ENCODE measurements at regions not wholly inside any gene's neighbourhood (a gene's known extent, or its start where the extent isn't known, plus 50 kb on each side); places are given as distances from the start of the nearest gene placed in this dataset.

GRCh38 chr15:95958382-95958781 is 372.1 kb upstream of the NR2F2 start:
- no peak overlapping the region for H3K4me3 ChIP-seq (ENCODE audit: low read depth, low read length)
- TF ChIP-seq CTCF (IDR thresholded peaks at IDR 0.05; ENCODE audit: borderline replicate concordance, insufficient read depth, low read depth, low read length): no peak

GRCh38 chr15:95968856-95969255 is 361.6 kb upstream of the NR2F2 start:
- H3K4me3 ChIP-seq (ENCODE audit: low read depth, low read length): no peak overlapping the region
- TF ChIP-seq CTCF (IDR thresholded peaks at IDR 0.05; ENCODE audit: borderline replicate concordance, insufficient read depth, low read depth, low read length): no peak

- no peak for TF ChIP-seq CTCF (IDR thresholded peaks at IDR 0.05; ENCODE audit: borderline replicate concordance, insufficient read depth, low read depth, low read length)
- no peak overlapping the region for H3K4me3 ChIP-seq (ENCODE audit: low read depth, low read length)
Observed at GRCh38 chr15:95970326-95970725, 360.2 kb upstream of the NR2F2 start.

- no peak for TF ChIP-seq CTCF (IDR thresholded peaks at IDR 0.05; ENCODE audit: borderline replicate concordance, insufficient read depth, low read depth, low read length)
- no peak overlapping the region for H3K4me3 ChIP-seq (ENCODE audit: low read depth, low read length)
Observed at GRCh38 chr15:95972041-95972553, 358.4 kb upstream of the NR2F2 start.

- H3K4me3 ChIP-seq (ENCODE audit: low read depth, low read length): no peak overlapping the region
- no peak for TF ChIP-seq CTCF (IDR thresholded peaks at IDR 0.05; ENCODE audit: borderline replicate concordance, insufficient read depth, low read depth, low read length)
Observed at GRCh38 chr15:95972812-95973211, 357.7 kb upstream of the NR2F2 start.

GRCh38 chr15:95973566-95974256 is 356.8 kb upstream of the NR2F2 start:
- no peak overlapping the region for H3K4me3 ChIP-seq (ENCODE audit: low read depth, low read length)
- no peak for TF ChIP-seq CTCF (IDR thresholded peaks at IDR 0.05; ENCODE audit: borderline replicate concordance, insufficient read depth, low read depth, low read length)

- H3K4me3 ChIP-seq (ENCODE audit: low read depth, low read length): no peak overlapping the region
- no peak for TF ChIP-seq CTCF (IDR thresholded peaks at IDR 0.05; ENCODE audit: borderline replicate concordance, insufficient read depth, low read depth, low read length)
Observed at GRCh38 chr15:95975212-95975611, 355.3 kb upstream of the NR2F2 start.
